ENCODE measurements at regions not wholly inside any gene's neighbourhood (a gene's known extent, or its start where the extent isn't known, plus 50 kb on each side); places are given as distances from the start of the nearest gene placed in this dataset.
"Not testable (repeated sequence)": the region's sequence is repeated elsewhere in the genome, so short reads cannot be mapped to it uniquely, and the experiment has no call there.

- H3K4me3 Mint-ChIP-seq = no peak overlapping the region
- DNase-seq = no peak
- H3K27me3 Mint-ChIP-seq = peaks cover 15% of the 10 kb centered on the region
- H3K4me1 Mint-ChIP-seq = peaks cover 7% of the 10 kb centered on the region
- H3K36me3 Mint-ChIP-seq = no peaks in the 10 kb centered on the region
- H3K27ac Mint-ChIP-seq = no peak overlapping the region
- no peaks in the 10 kb centered on the region for H3K9me3 Mint-ChIP-seq
These were observed 147.2 kb downstream of the TFAP2C start for GRCh38 chr20:56776345-56776744.

GRCh38 chr20:56778765-56779195, 149.7 kb downstream of the TFAP2C start:
- no peaks in the 10 kb centered on the region for H3K9me3 Mint-ChIP-seq
- H3K27ac Mint-ChIP-seq = no peak overlapping the region
- H3K27me3 Mint-ChIP-seq = peaks cover 25% of the 10 kb centered on the region
- no peak overlapping the region for H3K4me3 Mint-ChIP-seq
- H3K4me1 Mint-ChIP-seq = peaks cover 7% of the 10 kb centered on the region
- DNase-seq = no peak
- H3K36me3 Mint-ChIP-seq = no peaks in the 10 kb centered on the region

GRCh38 chr20:56779452-56780143, 150.5 kb downstream of the TFAP2C start:
- no peak for DNase-seq
- no peaks in the 10 kb centered on the region for H3K9me3 Mint-ChIP-seq

GRCh38 chr20:56780266-56780665, 151.2 kb downstream of the TFAP2C start:
- Mint-ChIP-seq H3K36me3 (no peaks in the 10 kb centered on the region), H3K27ac (no peak overlapping the region), H3K4me3 (no peak overlapping the region), H3K27me3 (peaks cover 25% of the 10 kb centered on the region), H3K4me1 (peaks cover 7% of the 10 kb centered on the region), H3K9me3 (no peaks in the 10 kb centered on the region)
- DNase-seq = no peak

More at GRCh38 chr20:56779452-56780143, 150.5 kb downstream of the TFAP2C start:
- no peaks in the 10 kb centered on the region for H3K36me3 Mint-ChIP-seq
- no peak overlapping the region for H3K27ac Mint-ChIP-seq
- H3K27me3 Mint-ChIP-seq = peaks cover 25% of the 10 kb centered on the region
- H3K4me1 Mint-ChIP-seq = peaks cover 7% of the 10 kb centered on the region
- H3K4me3 Mint-ChIP-seq = no peak overlapping the region

GRCh38 chr20:56781108-56781739, 152.1 kb downstream of the TFAP2C start:
- no peaks in the 10 kb centered on the region for H3K9me3 Mint-ChIP-seq
- H3K27me3 Mint-ChIP-seq = peaks cover 25% of the 10 kb centered on the region
- no peak for DNase-seq
- H3K4me3 Mint-ChIP-seq = no peak overlapping the region
- H3K27ac Mint-ChIP-seq = no peak overlapping the region
- H3K4me1 Mint-ChIP-seq = peaks cover 7% of the 10 kb centered on the region
- no peaks in the 10 kb centered on the region for H3K36me3 Mint-ChIP-seq

GRCh38 chr20:56781987-56782560, 153.0 kb downstream of the TFAP2C start:
- not testable (repeated sequence) for H3K9me3 Mint-ChIP-seq

GRCh38 chr20:56782814-56783213, 153.7 kb downstream of the TFAP2C start:
- H3K27me3 Mint-ChIP-seq = peaks cover 23% of the 10 kb centered on the region

More at GRCh38 chr20:56781987-56782560, 153.0 kb downstream of the TFAP2C start:
- H3K27ac Mint-ChIP-seq, H3K4me1 Mint-ChIP-seq, H3K36me3 Mint-ChIP-seq, DNase-seq, H3K4me3 Mint-ChIP-seq: not testable (repeated sequence)
- H3K27me3 Mint-ChIP-seq = peaks cover 25% of the 10 kb centered on the region

GRCh38 chr20:56783826-56784225, 154.7 kb downstream of the TFAP2C start:
- H3K36me3 Mint-ChIP-seq = no peaks in the 10 kb centered on the region
- peaks cover 16% of the 10 kb centered on the region for H3K27me3 Mint-ChIP-seq
- H3K27ac Mint-ChIP-seq = no peak overlapping the region
- peaks cover 4% of the 10 kb centered on the region for H3K4me1 Mint-ChIP-seq
- H3K4me3 Mint-ChIP-seq = no peak overlapping the region
- H3K9me3 Mint-ChIP-seq = no peaks in the 10 kb centered on the region
- no peak for DNase-seq

More at GRCh38 chr20:56782814-56783213, 153.7 kb downstream of the TFAP2C start:
- DNase-seq, H3K27ac Mint-ChIP-seq, H3K4me1 Mint-ChIP-seq, H3K9me3 Mint-ChIP-seq, H3K36me3 Mint-ChIP-seq, H3K4me3 Mint-ChIP-seq: not testable (repeated sequence)

- Mint-ChIP-seq H3K27me3 (peaks cover 8% of the 10 kb centered on the region), H3K9me3 (no peaks in the 10 kb centered on the region), H3K36me3 (no peaks in the 10 kb centered on the region), H3K27ac (no peak overlapping the region), H3K4me3 (no peak overlapping the region), H3K4me1 (no peaks in the 10 kb centered on the region)
- DNase-seq = no peak
These were observed 157.4 kb downstream of the TFAP2C start for GRCh38 chr20:56786503-56786902.

- Mint-ChIP-seq H3K4me1 (no peaks in the 10 kb centered on the region), H3K27me3 (no peaks in the 10 kb centered on the region)
These were observed 159.1 kb downstream of the TFAP2C start for GRCh38 chr20:56788041-56788670.

GRCh38 chr20:56788671-56789610, 159.8 kb downstream of the TFAP2C start:
- H3K9me3 Mint-ChIP-seq = no peaks in the 10 kb centered on the region
- no peaks in the 10 kb centered on the region for H3K27me3 Mint-ChIP-seq
- H3K4me1 Mint-ChIP-seq = no peaks in the 10 kb centered on the region
- H3K36me3 Mint-ChIP-seq = no peaks in the 10 kb centered on the region
- H3K27ac Mint-ChIP-seq = no peak overlapping the region
- H3K4me3 Mint-ChIP-seq = no peak overlapping the region
- DNase-seq = no peak

More at GRCh38 chr20:56788041-56788670, 159.1 kb downstream of the TFAP2C start:
- H3K36me3 Mint-ChIP-seq = no peaks in the 10 kb centered on the region
- H3K4me3 Mint-ChIP-seq = no peak overlapping the region
- no peak for DNase-seq
- no peaks in the 10 kb centered on the region for H3K9me3 Mint-ChIP-seq
- no peak overlapping the region for H3K27ac Mint-ChIP-seq

- no peaks in the 10 kb centered on the region for H3K36me3 Mint-ChIP-seq
- H3K27me3 Mint-ChIP-seq = no peaks in the 10 kb centered on the region
- no peak overlapping the region for H3K4me3 Mint-ChIP-seq
- H3K4me1 Mint-ChIP-seq = no peaks in the 10 kb centered on the region
- no peak for DNase-seq
- no peak overlapping the region for H3K27ac Mint-ChIP-seq
- H3K9me3 Mint-ChIP-seq = peaks cover 8% of the 10 kb centered on the region
These were observed 164.8 kb downstream of the TFAP2C start for GRCh38 chr20:56793916-56794315.

- Mint-ChIP-seq H3K27ac (no peak overlapping the region), H3K27me3 (no peaks in the 10 kb centered on the region), H3K9me3 (peaks cover 8% of the 10 kb centered on the region), H3K36me3 (no peaks in the 10 kb centered on the region), H3K4me1 (no peaks in the 10 kb centered on the region), H3K4me3 (no peak overlapping the region)
- DNase-seq = no peak
These were observed 166.4 kb downstream of the TFAP2C start for GRCh38 chr20:56795492-56795891.

GRCh38 chr20:56796345-56796744, 167.2 kb downstream of the TFAP2C start:
- Mint-ChIP-seq H3K4me3 (no peak overlapping the region), H3K27me3 (no peaks in the 10 kb centered on the region), H3K4me1 (no peaks in the 10 kb centered on the region), H3K27ac (no peak overlapping the region), H3K9me3 (peaks cover 8% of the 10 kb centered on the region), H3K36me3 (no peaks in the 10 kb centered on the region)
- no peak for DNase-seq
